22Rv1 (cell line): ENCODE measurements at regions not wholly inside any gene's neighbourhood (a gene's known extent, or its start where the extent isn't known, plus 50 kb on each side); places are given as distances from the start of the nearest gene placed in this dataset.

ENCODE experiments used
- ZFX ChIP-seq: fragments of 450-650 bp; IDR thresholded peaks from 2 replicates; pipeline ENCODE4 v1.6.1; 2017; ENCODE audit warnings: antibody characterized with exemption, borderline replicate concordance
- TF ChIP-seq, protein P1 (sequence below): fragments of 450-650 bp; IDR thresholded peaks from 2 replicates; pipeline ENCODE4 v1.5.1; 2017; ENCODE audit warnings: mild to moderate bottlenecking

DNA sequence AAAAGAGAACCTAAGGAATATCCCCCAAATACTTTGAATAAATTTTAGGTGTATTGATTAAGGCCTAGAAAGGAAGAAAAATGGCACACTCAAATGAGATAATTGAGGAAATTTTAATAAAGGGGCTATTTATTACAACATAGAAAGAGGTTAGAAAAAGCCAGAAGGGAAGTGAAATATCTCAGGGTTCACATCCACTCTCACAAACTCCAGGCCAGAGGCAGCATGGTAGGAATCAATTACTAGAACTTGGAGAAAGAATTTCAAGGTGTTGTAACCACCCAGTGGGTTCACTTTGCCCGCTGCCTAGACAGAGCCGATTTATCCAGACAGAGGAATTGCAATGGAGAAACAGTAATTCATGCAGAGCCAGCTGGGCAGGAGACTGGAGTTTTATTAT lies 617.5 kb upstream of the ACVR2A start:
- TF ChIP-seq, protein P1, sequence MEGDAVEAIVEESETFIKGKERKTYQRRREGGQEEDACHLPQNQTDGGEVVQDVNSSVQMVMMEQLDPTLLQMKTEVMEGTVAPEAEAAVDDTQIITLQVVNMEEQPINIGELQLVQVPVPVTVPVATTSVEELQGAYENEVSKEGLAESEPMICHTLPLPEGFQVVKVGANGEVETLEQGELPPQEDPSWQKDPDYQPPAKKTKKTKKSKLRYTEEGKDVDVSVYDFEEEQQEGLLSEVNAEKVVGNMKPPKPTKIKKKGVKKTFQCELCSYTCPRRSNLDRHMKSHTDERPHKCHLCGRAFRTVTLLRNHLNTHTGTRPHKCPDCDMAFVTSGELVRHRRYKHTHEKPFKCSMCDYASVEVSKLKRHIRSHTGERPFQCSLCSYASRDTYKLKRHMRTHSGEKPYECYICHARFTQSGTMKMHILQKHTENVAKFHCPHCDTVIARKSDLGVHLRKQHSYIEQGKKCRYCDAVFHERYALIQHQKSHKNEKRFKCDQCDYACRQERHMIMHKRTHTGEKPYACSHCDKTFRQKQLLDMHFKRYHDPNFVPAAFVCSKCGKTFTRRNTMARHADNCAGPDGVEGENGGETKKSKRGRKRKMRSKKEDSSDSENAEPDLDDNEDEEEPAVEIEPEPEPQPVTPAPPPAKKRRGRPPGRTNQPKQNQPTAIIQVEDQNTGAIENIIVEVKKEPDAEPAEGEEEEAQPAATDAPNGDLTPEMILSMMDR = no peak
- TF ChIP-seq ZFX = no peak
